ENCODE measurements at regions not wholly inside any gene's neighbourhood (a gene's known extent, or its start where the extent isn't known, plus 50 kb on each side); places are given as distances from the start of the nearest gene placed in this dataset.

DNA sequence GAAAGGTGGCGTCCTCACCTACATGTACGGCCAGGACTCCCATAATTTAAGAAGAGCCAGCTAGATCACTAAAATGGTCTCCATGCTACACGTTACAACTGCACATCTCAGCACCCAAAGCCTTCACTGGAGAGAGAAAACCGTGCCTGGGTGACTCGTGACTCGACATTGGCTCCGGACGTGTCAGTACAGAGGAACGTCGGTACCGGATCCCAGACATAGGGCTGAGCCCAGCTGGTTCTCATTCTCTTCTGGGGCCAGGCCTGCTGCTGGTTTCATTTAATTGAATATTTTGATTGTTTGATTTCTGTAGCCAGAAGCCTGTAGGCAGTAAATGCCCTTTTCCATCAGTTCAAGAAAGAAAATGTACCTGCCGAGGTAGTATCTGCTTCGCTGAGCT is 93.1 kb downstream of the HHIPL2 start:
- TF ChIP-seq, protein P1, sequence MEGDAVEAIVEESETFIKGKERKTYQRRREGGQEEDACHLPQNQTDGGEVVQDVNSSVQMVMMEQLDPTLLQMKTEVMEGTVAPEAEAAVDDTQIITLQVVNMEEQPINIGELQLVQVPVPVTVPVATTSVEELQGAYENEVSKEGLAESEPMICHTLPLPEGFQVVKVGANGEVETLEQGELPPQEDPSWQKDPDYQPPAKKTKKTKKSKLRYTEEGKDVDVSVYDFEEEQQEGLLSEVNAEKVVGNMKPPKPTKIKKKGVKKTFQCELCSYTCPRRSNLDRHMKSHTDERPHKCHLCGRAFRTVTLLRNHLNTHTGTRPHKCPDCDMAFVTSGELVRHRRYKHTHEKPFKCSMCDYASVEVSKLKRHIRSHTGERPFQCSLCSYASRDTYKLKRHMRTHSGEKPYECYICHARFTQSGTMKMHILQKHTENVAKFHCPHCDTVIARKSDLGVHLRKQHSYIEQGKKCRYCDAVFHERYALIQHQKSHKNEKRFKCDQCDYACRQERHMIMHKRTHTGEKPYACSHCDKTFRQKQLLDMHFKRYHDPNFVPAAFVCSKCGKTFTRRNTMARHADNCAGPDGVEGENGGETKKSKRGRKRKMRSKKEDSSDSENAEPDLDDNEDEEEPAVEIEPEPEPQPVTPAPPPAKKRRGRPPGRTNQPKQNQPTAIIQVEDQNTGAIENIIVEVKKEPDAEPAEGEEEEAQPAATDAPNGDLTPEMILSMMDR (IDR thresholded peaks at IDR 0.05) = no peak
- TF ChIP-seq POLR2A (IDR thresholded peaks at IDR 0.05) = no peak
